ENCODE measurements at regions not wholly inside any gene's neighbourhood (a gene's known extent, or its start where the extent isn't known, plus 50 kb on each side); places are given as distances from the start of the nearest gene placed in this dataset.

DNA sequence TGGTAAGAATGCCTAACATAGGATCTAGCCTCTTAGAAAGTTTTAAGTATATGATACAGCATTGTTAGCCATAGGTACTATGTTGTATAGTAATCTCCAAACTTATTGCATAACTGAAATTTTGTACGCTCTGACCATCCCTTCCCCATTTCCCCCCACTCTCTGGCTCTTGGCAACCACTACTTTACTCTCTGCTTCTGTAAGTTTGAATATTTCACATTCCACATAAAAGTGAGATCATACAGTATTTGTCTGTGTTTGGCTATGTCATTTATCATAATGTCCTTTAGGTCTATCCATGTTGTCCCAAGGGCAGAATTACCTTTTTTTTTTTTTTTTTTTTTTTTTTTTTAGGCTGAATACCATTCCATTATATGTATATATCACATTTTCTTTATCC, 396.9 kb downstream of the DLEU7 start:
- TF ChIP-seq, protein P1, sequence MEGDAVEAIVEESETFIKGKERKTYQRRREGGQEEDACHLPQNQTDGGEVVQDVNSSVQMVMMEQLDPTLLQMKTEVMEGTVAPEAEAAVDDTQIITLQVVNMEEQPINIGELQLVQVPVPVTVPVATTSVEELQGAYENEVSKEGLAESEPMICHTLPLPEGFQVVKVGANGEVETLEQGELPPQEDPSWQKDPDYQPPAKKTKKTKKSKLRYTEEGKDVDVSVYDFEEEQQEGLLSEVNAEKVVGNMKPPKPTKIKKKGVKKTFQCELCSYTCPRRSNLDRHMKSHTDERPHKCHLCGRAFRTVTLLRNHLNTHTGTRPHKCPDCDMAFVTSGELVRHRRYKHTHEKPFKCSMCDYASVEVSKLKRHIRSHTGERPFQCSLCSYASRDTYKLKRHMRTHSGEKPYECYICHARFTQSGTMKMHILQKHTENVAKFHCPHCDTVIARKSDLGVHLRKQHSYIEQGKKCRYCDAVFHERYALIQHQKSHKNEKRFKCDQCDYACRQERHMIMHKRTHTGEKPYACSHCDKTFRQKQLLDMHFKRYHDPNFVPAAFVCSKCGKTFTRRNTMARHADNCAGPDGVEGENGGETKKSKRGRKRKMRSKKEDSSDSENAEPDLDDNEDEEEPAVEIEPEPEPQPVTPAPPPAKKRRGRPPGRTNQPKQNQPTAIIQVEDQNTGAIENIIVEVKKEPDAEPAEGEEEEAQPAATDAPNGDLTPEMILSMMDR (IDR thresholded peaks at IDR 0.05): no peak
- TF ChIP-seq POLR2A (IDR thresholded peaks at IDR 0.05; ENCODE audit: low read depth) (no peak), POLR2AphosphoS5 (IDR thresholded peaks at IDR 0.05) (no peak)

All from esophagus muscularis mucosa (tissue), 3 donors.